T-cell (primary cell): ENCODE measurements at regions not wholly inside any gene's neighbourhood (a gene's known extent, or its start where the extent isn't known, plus 50 kb on each side); places are given as distances from the start of the nearest gene placed in this dataset.

Source experiments
- ATAC-seq, 4 experiments: fragments of 200-7000 bp in 3 of 4; fragments of 150-1000 bp in 1 of 4; cut with Tn5 transposase; replicated peaks in 1 of 4; 1 replicate in 3 of 4; 2 replicates in 1 of 4; pipeline ENCODE4 v1.10.0; 2021; ENCODE audit warnings: moderate library complexity in 3 of 4, mild to moderate bottlenecking in 2 of 4, moderate number of reproducible peaks in 1 of 4
- CTCF ChIA-PET, 2 donors: fragments of 300-600 bp; sonication (Branson Sonifier 250); formaldehyde crosslinking; loops; one replicate each; lab custom pipeline; 2022; ENCODE audit warnings: antibody characterized with exemption in 2 of 2; lab: Charles Lee
- POLR2A ChIA-PET, 2 donors: fragments of 300-600 bp; sonication (Branson Sonifier 250); formaldehyde crosslinking; loops; one replicate each; lab custom pipeline; 2022; ENCODE audit warnings: antibody characterized with exemption in 2 of 2; lab: Charles Lee
- DNase-seq, 35 experiments: peaks; one replicate each; pipeline versions ENCODE4 v3.0.0 to v3.0.0-alpha.2; 2013 to 2023
- H3K27ac ChIP-seq: one replicate; pipeline ENCODE4 v1.5.1; 2013; ENCODE audit warnings: low read length
- H3K27me3 ChIP-seq, 2 experiments: replicated peaks in 1 of 2; 1 replicate in 1 of 2; 2 replicates in 1 of 2; pipeline versions ENCODE4 v1.6.1 to v1.7.0; 2013; ENCODE audit warnings: low read length in 1 of 2, mixed read lengths in 1 of 2; ENCODE audit not compliant: control insufficient read depth in 2 of 2, insufficient read depth in 2 of 2; ENCODE audit errors: extremely low read depth in 1 of 2
- H3K36me3 ChIP-seq, 2 donors: 1 replicate in 1 of 2; 2 replicates in 1 of 2; pipeline versions ENCODE4 v1.6.1 to v1.7.0; 2013; ENCODE audit warnings: low read length in 1 of 2; ENCODE audit not compliant: control insufficient read depth in 2 of 2, insufficient read depth in 1 of 2; ENCODE audit errors: extremely low read depth in 1 of 2
- H3K4me1 ChIP-seq, 2 experiments: 1 replicate in 1 of 2; 2 replicates in 1 of 2; pipeline versions ENCODE4 v1.6.1 to v1.7.0; 2013; ENCODE audit warnings: low read length in 2 of 2, mixed read lengths in 1 of 2; ENCODE audit not compliant: insufficient read depth in 2 of 2, control insufficient read depth in 1 of 2; ENCODE audit errors: extremely low read depth in 1 of 2
- H3K4me3 ChIP-seq, 2 donors: 1 replicate in 1 of 2; 2 replicates in 1 of 2; pipeline versions ENCODE4 v1.5.1 to v1.7.0; 2013; ENCODE audit warnings: mild to moderate bottlenecking in 2 of 2, low read length in 1 of 2, moderate library complexity in 1 of 2; ENCODE audit not compliant: control insufficient read depth in 1 of 2; ENCODE audit errors: extremely low read depth in 1 of 2
- H3K9me3 ChIP-seq: 2 replicates; pipeline ENCODE4 v1.7.0; 2013
- H3K27ac Mint-ChIP-seq, 2 donors: one replicate each; pipeline ENCODE4 v1.8.0; 2020 to 2021; ENCODE audit warnings: mild to moderate bottlenecking in 2 of 2, mixed read lengths in 2 of 2
- H3K27me3 Mint-ChIP-seq, 2 donors: one replicate each; pipeline ENCODE4 v1.8.0; 2021 to 2022; ENCODE audit warnings: mixed read lengths in 2 of 2
- H3K36me3 Mint-ChIP-seq: one replicate; pipeline ENCODE4 v1.8.0; 2021; ENCODE audit warnings: mixed read lengths
- H3K4me1 Mint-ChIP-seq, 3 donors: one replicate each; pipeline ENCODE4 v1.8.0; 2020 to 2022; ENCODE audit warnings: mixed read lengths in 3 of 3, mild to moderate bottlenecking in 1 of 3
- H3K4me3 Mint-ChIP-seq, 3 donors: one replicate each; pipeline ENCODE4 v1.8.0; 2020 to 2022; ENCODE audit warnings: mild to moderate bottlenecking in 3 of 3, mixed read lengths in 3 of 3, moderate library complexity in 3 of 3
- H3K9me3 Mint-ChIP-seq, 3 donors: one replicate each; pipeline ENCODE4 v1.8.0; 2020 to 2022; ENCODE audit warnings: mixed read lengths in 3 of 3
- WGBS: methylation state at CpG from one replicate; pipeline ENCODE4 v1.1.5; 2013; ENCODE audit warnings: missing lambda C conversion rate; ENCODE audit not compliant: insufficient coverage; 5-methylcytosine and 5-hydroxymethylcytosine counted together

GRCh38 chr2:153604133-153604532 is 125.6 kb upstream of the RPRM start:
- no peak for ATAC-seq
- Histone ChIP-seq H3K27me3 (no peaks in the 10 kb centered on the region), H3K36me3 (no peaks in the 10 kb centered on the region), H3K9me3 (no peaks in the 10 kb centered on the region), H3K4me1 (no peaks in the 10 kb centered on the region), H3K27ac (no peak overlapping the region), H3K4me3 (no peak overlapping the region)
- CTCF ChIA-PET, result no interaction called here
- Mint-ChIP-seq H3K4me1 (no peaks in the 10 kb centered on the region), H3K27me3 (no peaks in the 10 kb centered on the region), H3K27ac (no peak overlapping the region), H3K9me3 (no peaks in the 10 kb centered on the region), H3K4me3 (no peak overlapping the region), H3K36me3 (no peaks in the 10 kb centered on the region)
- no peak for DNase-seq
- POLR2A ChIA-PET, result no interaction called here
- WGBS, result no CpG with 5 or more reads among the region's 1 CpG

GRCh38 chr2:153606623-153607022 is 128.1 kb upstream of the RPRM start:
- POLR2A ChIA-PET, result interaction anchor here in 1 of 2 donors (0.6 kb wide), 1 partner anchor 1077 kb away, joined by 6 read pairs; no protein-coding TSS in a partner anchor
- Mint-ChIP-seq H3K9me3 (no peaks in the 10 kb centered on the region), H3K4me3 (no peak overlapping the region), H3K36me3 (no peaks in the 10 kb centered on the region), H3K4me1 (no peaks in the 10 kb centered on the region), H3K27ac (no peak overlapping the region), H3K27me3 (no peaks in the 10 kb centered on the region)
- WGBS, result 44% methylated on average over 1 of the region's 3 CpGs
- H3K4me1 ChIP-seq, result no peaks in the 10 kb centered on the region
- CTCF ChIA-PET, result no interaction called here
- H3K36me3 ChIP-seq, result no peaks in the 10 kb centered on the region
- ATAC-seq (no peak), DNase-seq (no peak)
- no peaks in the 10 kb centered on the region for H3K27me3 ChIP-seq
- no peak overlapping the region for H3K4me3 ChIP-seq
- H3K9me3 ChIP-seq, result no peaks in the 10 kb centered on the region
- H3K27ac ChIP-seq, result no peak overlapping the region

- Mint-ChIP-seq H3K4me3 (no peak overlapping the region), H3K4me1 (no peaks in the 10 kb centered on the region), H3K36me3 (no peaks in the 10 kb centered on the region), H3K27ac (no peak overlapping the region), H3K9me3 (peaks cover 12 to 35% (median 23%) of the 10 kb centered on the region in 3 donors), H3K27me3 (no peaks in the 10 kb centered on the region)
- ChIA-PET POLR2A (no interaction called here), CTCF (no interaction called here)
- H3K9me3 ChIP-seq, result no peaks in the 10 kb centered on the region
- DNase-seq, result no peak
- H3K27ac ChIP-seq, result no peak overlapping the region
- no peak overlapping the region for H3K4me3 ChIP-seq
- no peaks in the 10 kb centered on the region for H3K4me1 ChIP-seq
- no peaks in the 10 kb centered on the region for H3K36me3 ChIP-seq
- no peaks in the 10 kb centered on the region for H3K27me3 ChIP-seq
- WGBS, result 100% methylated on average over 1 of the region's 4 CpGs
- ATAC-seq, result no peak
These were observed 143.7 kb upstream of the RPRM start for GRCh38 chr2:153622285-153622684.

GRCh38 chr2:153623020-153623419 is 144.5 kb upstream of the RPRM start:
- no peaks in the 10 kb centered on the region for H3K36me3 ChIP-seq
- Mint-ChIP-seq H3K36me3 (no peaks in the 10 kb centered on the region), H3K4me3 (no peak overlapping the region), H3K27ac (no peak overlapping the region), H3K9me3 (peaks cover 9 to 30% (median 23%) of the 10 kb centered on the region in 3 donors), H3K4me1 (no peaks in the 10 kb centered on the region), H3K27me3 (no peaks in the 10 kb centered on the region)
- WGBS, result no CpG with 5 or more reads among the region's 1 CpG
- no peak overlapping the region for H3K4me3 ChIP-seq
- H3K27me3 ChIP-seq, result no peaks in the 10 kb centered on the region
- no peak overlapping the region for H3K27ac ChIP-seq
- H3K9me3 ChIP-seq, result no peaks in the 10 kb centered on the region
- ATAC-seq (no peak), DNase-seq (no peak)
- ChIA-PET POLR2A (no interaction called here), CTCF (no interaction called here)
- H3K4me1 ChIP-seq, result no peaks in the 10 kb centered on the region

- no CpG with 5 or more reads among the region's 2 CpGs for whole genome bisulfite sequencing
- Histone ChIP-seq H3K27me3 (no peaks in the 10 kb centered on the region), H3K4me3 (no peak overlapping the region), H3K9me3 (no peaks in the 10 kb centered on the region), H3K36me3 (no peaks in the 10 kb centered on the region), H3K27ac (no peak overlapping the region), H3K4me1 (no peaks in the 10 kb centered on the region)
- DNase-seq (no peak), ATAC-seq (no peak)
- peaks cover 5 to 10% (median 8%) of the 10 kb centered on the region in 3 donors for H3K9me3 Mint-ChIP-seq
- H3K36me3 Mint-ChIP-seq, result no peaks in the 10 kb centered on the region
- ChIA-PET POLR2A (no interaction called here), CTCF (no interaction called here)
- H3K27ac Mint-ChIP-seq, result no peak overlapping the region
- no peak overlapping the region for H3K4me3 Mint-ChIP-seq
- no peaks in the 10 kb centered on the region for H3K4me1 Mint-ChIP-seq
- no peaks in the 10 kb centered on the region for H3K27me3 Mint-ChIP-seq
These were observed 148.1 kb upstream of the RPRM start for GRCh38 chr2:153626676-153627075.

GRCh38 chr2:153635494-153635893 is 156.9 kb upstream of the RPRM start:
- peaks cover 5 to 20% (median 9%) of the 10 kb centered on the region in 3 donors for H3K9me3 Mint-ChIP-seq
- no peak overlapping the region for H3K4me3 Mint-ChIP-seq
- H3K4me1 Mint-ChIP-seq, result no peaks in the 10 kb centered on the region
- H3K4me1 ChIP-seq, result no peaks in the 10 kb centered on the region
- no peaks in the 10 kb centered on the region for H3K36me3 Mint-ChIP-seq
- WGBS, result no CpG with 5 or more reads among the region's 2 CpGs
- no peaks in the 10 kb centered on the region for H3K36me3 ChIP-seq
- DNase-seq (no peak), ATAC-seq (no peak)
- no peaks in the 10 kb centered on the region for H3K9me3 ChIP-seq
- H3K27me3 Mint-ChIP-seq, result no peaks in the 10 kb centered on the region
- H3K27ac Mint-ChIP-seq, result no peak overlapping the region
- no peak overlapping the region for H3K4me3 ChIP-seq
- no peaks in the 10 kb centered on the region for H3K27me3 ChIP-seq
- no peak overlapping the region for H3K27ac ChIP-seq
- POLR2A ChIA-PET, result no interaction called here
- CTCF ChIA-PET, result no interaction called here

GRCh38 chr2:153641046-153641445 is 162.5 kb upstream of the RPRM start:
- WGBS, result no CpG with 5 or more reads among the region's 2 CpGs
- ATAC-seq, result no peak
- no peak overlapping the region for H3K27ac ChIP-seq

More at GRCh38 chr2:153641046-153641445, 162.5 kb upstream of the RPRM start:
- Mint-ChIP-seq H3K27ac (no peak overlapping the region), H3K4me3 (no peak overlapping the region), H3K4me1 (no peaks in the 10 kb centered on the region), H3K27me3 (no peaks in the 10 kb centered on the region), H3K9me3 (peaks cover 4 to 13% (median 12%) of the 10 kb centered on the region in 3 donors), H3K36me3 (no peaks in the 10 kb centered on the region)
- no peak overlapping the region for H3K4me3 ChIP-seq
- H3K36me3 ChIP-seq, result no peaks in the 10 kb centered on the region
- no peaks in the 10 kb centered on the region for H3K4me1 ChIP-seq
- no peak for DNase-seq
- ChIA-PET POLR2A (no interaction called here), CTCF (no interaction called here)
- no peaks in the 10 kb centered on the region for H3K9me3 ChIP-seq
- no peaks in the 10 kb centered on the region for H3K27me3 ChIP-seq
